IMR-90 (cell line): ENCODE measurements at regions not wholly inside any gene's neighbourhood (a gene's known extent, or its start where the extent isn't known, plus 50 kb on each side); places are given as distances from the start of the nearest gene placed in this dataset.

Source experiments
- ATAC-seq: fragments of 200-7000 bp; cut with Tn5 transposase; 2 replicates; pipeline ENCODE4 v1.9.1; 2020; ENCODE audit warnings: low read depth, mild to moderate bottlenecking, moderate library complexity
- BruUV-seq: library from RNA; stranded (reverse); fragments of 400-500 nt; replicated peaks from 2 replicates; lab custom pipeline; 2021; lab: Mats Ljungman, UMichigan
- CTCF ChIA-PET: fragments of 300-600 bp; formaldehyde crosslinking; extraction: SDS; loops from one replicate; lab custom pipeline; 2021; ENCODE audit warnings: antibody characterized with exemption; lab: Yijun Ruan, JAX
- POLR2A ChIA-PET: fragments of 300-600 bp; sonication (Branson Sonifier 250); formaldehyde crosslinking; loops from one replicate; lab custom pipeline; 2022; ENCODE audit warnings: antibody characterized with exemption; ENCODE audit not compliant: unreplicated experiment; lab: Charles Lee
- DNase-seq: peaks from one replicate; pipeline ENCODE4 v3.0.0; 2013
- H2AFZ ChIP-seq: replicated peaks from 2 replicates; pipeline ENCODE3; 2013; ENCODE audit warnings: low read length, mild to moderate bottlenecking; ENCODE audit not compliant: poor library complexity
- H2AK5ac ChIP-seq: 2 replicates; pipeline ENCODE4 v1.6.1; 2013; ENCODE audit warnings: low read depth, low read length, inconsistent platforms
- H2AK9ac ChIP-seq: replicated peaks from 2 replicates; pipeline ENCODE3; 2013; ENCODE audit warnings: mild to moderate bottlenecking, low read depth, low read length, moderate library complexity; ENCODE audit not compliant: poor library complexity
- H2BK120ac ChIP-seq: 2 replicates; pipeline ENCODE4 v1.6.1; 2013; ENCODE audit warnings: low read depth, low read length, inconsistent platforms
- H2BK15ac ChIP-seq: 3 replicates; pipeline ENCODE4 v1.6.1; 2013; ENCODE audit warnings: low read depth, low read length, inconsistent platforms
- H2BK20ac ChIP-seq: 2 replicates; pipeline ENCODE4 v1.6.1; 2013; ENCODE audit warnings: low read depth, mild to moderate bottlenecking, inconsistent platforms, low read length, moderate library complexity
- H2BK5ac ChIP-seq: 2 replicates; pipeline ENCODE4 v1.6.1; 2013; ENCODE audit warnings: mild to moderate bottlenecking, low read depth, low read length, inconsistent platforms; ENCODE audit not compliant: poor library complexity, severe bottlenecking
- H3K14ac ChIP-seq: replicated peaks from 2 replicates; pipeline ENCODE4 v1.6.1; 2013; ENCODE audit warnings: low read depth, low read length, inconsistent platforms
- H3K18ac ChIP-seq: 2 replicates; pipeline ENCODE4 v1.6.1; 2013; ENCODE audit warnings: low read depth, low read length, control low read depth
- H3K23ac ChIP-seq: 2 replicates; pipeline ENCODE4 v1.6.1; 2013; ENCODE audit warnings: low read depth, low read length, inconsistent platforms
- H3K27ac ChIP-seq: 2 replicates; pipeline ENCODE4 v1.5.1; 2013; ENCODE audit warnings: mild to moderate bottlenecking, control low read depth, low read length; ENCODE audit not compliant: insufficient read depth
- H3K27me3 ChIP-seq: 2 replicates; pipeline ENCODE4 v1.6.1; 2013; ENCODE audit warnings: low read length; ENCODE audit not compliant: control insufficient read depth, insufficient read depth
- H3K36me3 ChIP-seq: 2 replicates; pipeline ENCODE4 v1.6.1; 2013; ENCODE audit warnings: low read length, mixed read lengths; ENCODE audit not compliant: control insufficient read depth, insufficient read depth
- H3K4ac ChIP-seq: 2 replicates; pipeline ENCODE4 v1.6.1; 2013; ENCODE audit warnings: low read depth, low read length, inconsistent platforms
- H3K4me1 ChIP-seq: 2 replicates; pipeline ENCODE4 v1.6.1; 2013; ENCODE audit warnings: low read length, mixed read lengths; ENCODE audit not compliant: control insufficient read depth, insufficient read depth
- H3K4me2 ChIP-seq: 2 replicates; pipeline ENCODE4 v1.6.1; 2013; ENCODE audit warnings: low read depth, mild to moderate bottlenecking, control low read depth, low read length, moderate library complexity
- H3K4me3 ChIP-seq: 2 replicates; pipeline ENCODE4 v1.5.1; 2013; ENCODE audit warnings: low read depth, mild to moderate bottlenecking, control low read depth, low read length, moderate library complexity; ENCODE audit not compliant: insufficient read depth
- H3K56ac ChIP-seq: 2 replicates; pipeline ENCODE4 v1.6.1; 2013; ENCODE audit warnings: low read length, inconsistent platforms; ENCODE audit not compliant: insufficient read depth; ENCODE audit errors: extremely low read depth
- H3K79me1 ChIP-seq, 2 experiments: 2 replicates each; pipeline ENCODE4 v1.6.1; 2013; ENCODE audit warnings: low read length in 2 of 2, inconsistent platforms in 1 of 2, low read depth in 1 of 2
- H3K9ac ChIP-seq: 2 replicates; pipeline ENCODE4 v1.6.1; 2013; ENCODE audit warnings: low read depth, low read length, control low read depth
- H3K9me1 ChIP-seq: 2 replicates; pipeline ENCODE4 v1.6.1; 2013; ENCODE audit warnings: low read length, inconsistent platforms; ENCODE audit not compliant: insufficient read depth
- H3K9me3 ChIP-seq: 2 replicates; pipeline ENCODE4 v1.6.1; 2013; ENCODE audit warnings: low read length; ENCODE audit not compliant: control insufficient read depth, insufficient read depth
- H4K20me1 ChIP-seq: 2 replicates; pipeline ENCODE4 v1.6.1; 2013; ENCODE audit warnings: low read length, inconsistent platforms; ENCODE audit not compliant: insufficient read depth
- H4K5ac ChIP-seq: 2 replicates; pipeline ENCODE4 v1.6.1; 2013; ENCODE audit warnings: mild to moderate bottlenecking, low read depth, low read length, control low read depth
- H4K8ac ChIP-seq, 2 experiments: 2 replicates each; pipeline ENCODE4 v1.6.1; 2013; ENCODE audit warnings: low read depth in 2 of 2, low read length in 2 of 2, control low read depth in 1 of 2, inconsistent platforms in 1 of 2
- H4K91ac ChIP-seq: 2 replicates; pipeline ENCODE4 v1.6.1; 2013; ENCODE audit warnings: low read depth, low read length, inconsistent platforms; ENCODE audit not compliant: insufficient read depth
- BHLHE40 ChIP-seq: fragments of 150-350 bp; IDR thresholded peaks from 2 replicates; pipeline ENCODE4 v1.6.1; 2016; ENCODE audit warnings: mild to moderate bottlenecking, low read depth, low read length
- CEBPB ChIP-seq: IDR thresholded peaks from 2 replicates; pipeline ENCODE4 v1.6.1; 2012; ENCODE audit warnings: low read depth, low read length, improper control_type of control experiment
- CHD1 ChIP-seq: IDR thresholded peaks from 2 replicates; pipeline ENCODE4 v1.6.1; 2012; ENCODE audit warnings: low read depth, low read length, improper control_type of control experiment
- CTCF ChIP-seq: conservative IDR thresholded peaks from 2 replicates; pipeline ENCODE4 v1.5.1; 2012; ENCODE audit warnings: mild to moderate bottlenecking, low read depth, low read length, improper control_type of control experiment
- ELK1 ChIP-seq: fragments of 150-350 bp; IDR thresholded peaks from 2 replicates; pipeline ENCODE4 v1.6.1; 2016; ENCODE audit warnings: low read depth, mild to moderate bottlenecking, low read length, moderate library complexity, borderline replicate concordance
- FOS ChIP-seq: fragments of 150-350 bp; IDR thresholded peaks from 2 replicates; pipeline ENCODE4 v1.6.1; 2016; ENCODE audit warnings: low read depth, low read length
- MAFK ChIP-seq: IDR thresholded peaks from 2 replicates; pipeline ENCODE4 v1.6.1; 2012; ENCODE audit warnings: low read depth, low read length, improper control_type of control experiment
- MAZ ChIP-seq: IDR thresholded peaks from 2 replicates; pipeline ENCODE4 v1.6.1; 2012; ENCODE audit warnings: low read depth, mild to moderate bottlenecking, low read length, improper control_type of control experiment, moderate library complexity, borderline replicate concordance
- MXI1 ChIP-seq: IDR thresholded peaks from 2 replicates; pipeline ENCODE4 v1.6.1; 2012; ENCODE audit warnings: low read depth, mild to moderate bottlenecking, low read length, moderate library complexity, borderline replicate concordance
- NFE2L2 ChIP-seq: fragments of 150-350 bp; IDR thresholded peaks from 2 replicates; pipeline ENCODE4 v1.6.1; 2016; ENCODE audit warnings: low read depth, mild to moderate bottlenecking, low read length
- POLR2A ChIP-seq: IDR thresholded peaks from 2 replicates; pipeline ENCODE4 v1.6.1; 2012; ENCODE audit warnings: mild to moderate bottlenecking, low read depth, low read length
- RAD21 ChIP-seq: IDR thresholded peaks from 2 replicates; pipeline ENCODE4 v1.6.1; 2012; ENCODE audit warnings: low read length, improper control_type of control experiment
- RCOR1 ChIP-seq: IDR thresholded peaks from 2 replicates; pipeline ENCODE4 v1.6.1; 2012; ENCODE audit warnings: mild to moderate bottlenecking, low read length, improper control_type of control experiment; ENCODE audit not compliant: insufficient replicate concordance
- RFX5 ChIP-seq: IDR thresholded peaks from 2 replicates; pipeline ENCODE4 v1.8.0; 2012; ENCODE audit warnings: low read depth, mild to moderate bottlenecking, low read length, moderate library complexity
- SMC3 ChIP-seq: fragments of 150-350 bp; IDR thresholded peaks from 2 replicates; pipeline ENCODE4 v1.6.1; 2016; ENCODE audit warnings: low read depth, mild to moderate bottlenecking, antibody characterized with exemption, low read length, moderate library complexity
- USF2 ChIP-seq: fragments of 150-350 bp; IDR thresholded peaks from 2 replicates; pipeline ENCODE4 v1.6.1; 2017; ENCODE audit warnings: mild to moderate bottlenecking, antibody characterized with exemption, low read length, low read depth
- whole genome bisulfite sequencing, 2 experiments: methylation state at CpG; one replicate each; pipeline versions ENCODE4 v1.1.5 to v1.1.7; 2013; ENCODE audit warnings: missing lambda C conversion rate in 2 of 2; ENCODE audit not compliant: insufficient read length in 1 of 2; ENCODE audit errors: extremely low coverage in 2 of 2; 5-methylcytosine and 5-hydroxymethylcytosine counted together
- dilution Hi-C: fragments of 300-500 bp; cut with HindIII; formaldehyde crosslinking; loops from one replicate; pipeline ENCODE4 v1.14.3; 2018; ENCODE audit warnings: low sequenced_read_pairs; ENCODE audit not compliant: unreplicated experiment
- in situ Hi-C: fragments of 300-500 bp; cut with MboI; formaldehyde crosslinking; loops from 3 replicates; pipeline ENCODE4 v1.14.3; 2019; ENCODE audit warnings: low sequenced_read_pairs, inconsistent platforms, mixed read lengths
- intact Hi-C: fragments of 100-400 bp; cut with micrococcal nuclease; formaldehyde crosslinking; loops from 2 replicates; pipeline ENCODE4 v1.10.0; 2022

GRCh38 chr3:194077602-194078001 is 58.3 kb upstream of the HES1 start:
- Histone ChIP-seq H3K4ac (no peak overlapping the region), H3K36me3 (no peaks in the 10 kb centered on the region), H4K8ac (no peak overlapping the region), H4K5ac (no peak overlapping the region), H3K9me1 (no peaks in the 10 kb centered on the region), H2BK15ac (no peak overlapping the region), H3K4me1 (no peaks in the 10 kb centered on the region), H2AK9ac (no peak overlapping the region), H2BK120ac (no peak overlapping the region), H3K27ac (no peak overlapping the region), H3K14ac (no peak overlapping the region), H3K23ac (no peak overlapping the region), H3K56ac (no peak overlapping the region), H2BK20ac (no peak overlapping the region), H2AK5ac (no peak overlapping the region), H3K27me3 (peaks cover 54% of the 10 kb centered on the region), H3K9ac (no peak overlapping the region), H3K79me1 (no peaks in the 10 kb centered on the region), H3K9me3 (peaks cover 2% of the 10 kb centered on the region), H4K91ac (no peak overlapping the region), H3K4me3 (no peak overlapping the region), H2BK5ac (no peak overlapping the region), H2AFZ (no peak overlapping the region), H3K4me2 (no peak overlapping the region), H4K20me1 (no peaks in the 10 kb centered on the region), H3K18ac (no peak overlapping the region)
- WGBS, 2 experiments: no CpG with 5 or more reads among the region's 2 CpGs
- TF ChIP-seq RAD21: no peak
- no peak for TF ChIP-seq USF2
- TF ChIP-seq RCOR1: no peak
- TF ChIP-seq CEBPB: no peak
- TF ChIP-seq RFX5: no peak
- no peak for TF ChIP-seq MAZ
- TF ChIP-seq ELK1: no peak
- TF ChIP-seq BHLHE40: no peak
- TF ChIP-seq POLR2A: no peak
- no peak for TF ChIP-seq CHD1
- no peak for TF ChIP-seq NFE2L2
- no peak for TF ChIP-seq MAFK
- no peak for TF ChIP-seq MXI1
- no peak for TF ChIP-seq FOS
- no peak for TF ChIP-seq CTCF
- no peak for TF ChIP-seq SMC3
- dilution Hi-C loops (no loop called here), in situ Hi-C loops (no loop called here), intact Hi-C loops (no loop called here)
- no peak for DNase-seq
- ChIA-PET CTCF (no interaction called here), POLR2A (no interaction called here)
- ATAC-seq: no peak
- no TSS peak for BruUV-seq
